ENCODE measurements at regions not wholly inside any gene's neighbourhood (a gene's known extent, or its start where the extent isn't known, plus 50 kb on each side); places are given as distances from the start of the nearest gene placed in this dataset.

- Mint-ChIP-seq H3K4me1 (ENCODE audit: unreplicated experiment) (no peaks in the 10 kb centered on the region), H3K4me3 (ENCODE audit: unreplicated experiment) (no peak overlapping the region), H3K27me3 (ENCODE audit: unreplicated experiment) (peaks cover 2% of the 10 kb centered on the region), H3K27ac (ENCODE audit: unreplicated experiment) (no peak overlapping the region), H3K36me3 (ENCODE audit: low read depth, unreplicated experiment) (no peaks in the 10 kb centered on the region), H3K9me3 (ENCODE audit: unreplicated experiment) (no peaks in the 10 kb centered on the region)
- TF ChIP-seq CTCF (IDR thresholded peaks at IDR 0.05; ENCODE audit: unreplicated experiment), result no peak
- no peak for DNase-seq (ENCODE audit: low spot score)
Measured at GRCh38 chr10:4532467-4532866, 293.5 kb upstream of the AKR1E2 start.

- no peak for DNase-seq (ENCODE audit: low spot score)
- H3K4me3 Mint-ChIP-seq (ENCODE audit: unreplicated experiment), result no peak overlapping the region
Measured at GRCh38 chr10:4532011-4532410, 294.0 kb upstream of the AKR1E2 start.

GRCh38 chr10:4529266-4529665 lies 296.7 kb upstream of the AKR1E2 start:
- H3K27ac Mint-ChIP-seq (ENCODE audit: unreplicated experiment), result no peak overlapping the region
- DNase-seq (ENCODE audit: low spot score), result no peak
- no peak for TF ChIP-seq CTCF (IDR thresholded peaks at IDR 0.05; ENCODE audit: unreplicated experiment)
- no peak overlapping the region for H3K4me3 Mint-ChIP-seq (ENCODE audit: unreplicated experiment)
- no peaks in the 10 kb centered on the region for H3K9me3 Mint-ChIP-seq (ENCODE audit: unreplicated experiment)
- H3K36me3 Mint-ChIP-seq (ENCODE audit: low read depth, unreplicated experiment), result no peaks in the 10 kb centered on the region
- H3K4me1 Mint-ChIP-seq (ENCODE audit: unreplicated experiment), result no peaks in the 10 kb centered on the region
- peaks cover 2% of the 10 kb centered on the region for H3K27me3 Mint-ChIP-seq (ENCODE audit: unreplicated experiment)

More at GRCh38 chr10:4532011-4532410, 294.0 kb upstream of the AKR1E2 start:
- H3K36me3 Mint-ChIP-seq (ENCODE audit: low read depth, unreplicated experiment), result no peaks in the 10 kb centered on the region
- no peaks in the 10 kb centered on the region for H3K4me1 Mint-ChIP-seq (ENCODE audit: unreplicated experiment)
- H3K27me3 Mint-ChIP-seq (ENCODE audit: unreplicated experiment), result peaks cover 2% of the 10 kb centered on the region
- TF ChIP-seq CTCF (IDR thresholded peaks at IDR 0.05; ENCODE audit: unreplicated experiment), result no peak
- no peak overlapping the region for H3K27ac Mint-ChIP-seq (ENCODE audit: unreplicated experiment)
- H3K9me3 Mint-ChIP-seq (ENCODE audit: unreplicated experiment), result no peaks in the 10 kb centered on the region

GRCh38 chr10:4527281-4527970 lies 298.6 kb upstream of the AKR1E2 start:
- DNase-seq (ENCODE audit: low spot score), result no peak
- Mint-ChIP-seq H3K9me3 (ENCODE audit: unreplicated experiment) (no peaks in the 10 kb centered on the region), H3K4me3 (ENCODE audit: unreplicated experiment) (no peak overlapping the region), H3K27me3 (ENCODE audit: unreplicated experiment) (peaks cover 2% of the 10 kb centered on the region), H3K27ac (ENCODE audit: unreplicated experiment) (no peak overlapping the region), H3K4me1 (ENCODE audit: unreplicated experiment) (no peaks in the 10 kb centered on the region), H3K36me3 (ENCODE audit: low read depth, unreplicated experiment) (no peaks in the 10 kb centered on the region)
- TF ChIP-seq CTCF (IDR thresholded peaks at IDR 0.05; ENCODE audit: unreplicated experiment), result no peak

GRCh38 chr10:4526311-4526731 lies 299.7 kb upstream of the AKR1E2 start:
- Mint-ChIP-seq H3K36me3 (ENCODE audit: low read depth, unreplicated experiment) (no peaks in the 10 kb centered on the region), H3K4me1 (ENCODE audit: unreplicated experiment) (no peaks in the 10 kb centered on the region), H3K27me3 (ENCODE audit: unreplicated experiment) (peaks cover 2% of the 10 kb centered on the region), H3K4me3 (ENCODE audit: unreplicated experiment) (no peak overlapping the region), H3K27ac (ENCODE audit: unreplicated experiment) (no peak overlapping the region), H3K9me3 (ENCODE audit: unreplicated experiment) (no peaks in the 10 kb centered on the region)
- DNase-seq (ENCODE audit: low spot score), result no peak
- TF ChIP-seq CTCF (IDR thresholded peaks at IDR 0.05; ENCODE audit: unreplicated experiment), result no peak

All from endothelial cell (in vitro differentiated cells).